OCI-LY1 (cell line): ENCODE measurements at regions not wholly inside any gene's neighbourhood (a gene's known extent, or its start where the extent isn't known, plus 50 kb on each side); places are given as distances from the start of the nearest gene placed in this dataset.

Source experiments
- H2AFZ ChIP-seq: fragments of 200-600 bp; sonication (generic), shearing (Covaris generic); 2 replicates; pipeline ENCODE4 v1.6.0; 2014; ENCODE audit warnings: antibody characterized with exemption, mild to moderate bottlenecking, low read length
- H3F3A ChIP-seq: fragments of 200-600 bp; sonication (generic), shearing (Covaris generic); 2 replicates; pipeline ENCODE4 v1.6.0; 2014; ENCODE audit warnings: mild to moderate bottlenecking, antibody characterized with exemption, low read length, moderate library complexity; ENCODE audit not compliant: insufficient read depth
- H3K27ac ChIP-seq: fragments of 200-600 bp; sonication (generic); 2 replicates; pipeline ENCODE4 v1.5.1; 2014; ENCODE audit warnings: low read length, mixed run types, mild to moderate bottlenecking, low read depth; ENCODE audit not compliant: poor library complexity, severe bottlenecking
- H3K27me3 ChIP-seq: fragments of 200-600 bp; sonication (generic); 2 replicates; pipeline ENCODE4 v1.6.0; 2014; ENCODE audit warnings: antibody characterized with exemption, mild to moderate bottlenecking, low read length, moderate library complexity; ENCODE audit not compliant: insufficient read depth
- H3K36me3 ChIP-seq: fragments of 200-600 bp; sonication (generic); 2 replicates; pipeline ENCODE4 v1.6.1; 2014; ENCODE audit warnings: mild to moderate bottlenecking, antibody characterized with exemption, low read length, moderate library complexity, mixed read lengths; ENCODE audit not compliant: insufficient read depth
- H3K4me1 ChIP-seq: fragments of 200-600 bp; sonication (generic); 2 replicates; pipeline ENCODE4 v1.5.1; 2014; ENCODE audit warnings: mild to moderate bottlenecking, low read length, moderate library complexity; ENCODE audit not compliant: insufficient read depth, severe bottlenecking
- H3K4me2 ChIP-seq: fragments of 200-600 bp; sonication (generic), shearing (Covaris generic); 2 replicates; pipeline ENCODE4 v1.6.1; 2014; ENCODE audit warnings: low read length
- H3K4me3 ChIP-seq: fragments of 200-600 bp; sonication (generic); 2 replicates; pipeline ENCODE4 v1.5.1; 2014; ENCODE audit warnings: low read length, low read depth, mild to moderate bottlenecking, mixed read lengths; ENCODE audit not compliant: poor library complexity, severe bottlenecking
- H3K79me2 ChIP-seq: fragments of 200-600 bp; shearing (Covaris generic); 2 replicates; pipeline ENCODE4 v1.6.1; 2016; ENCODE audit warnings: mixed run types, low read length, mixed read lengths; ENCODE audit not compliant: insufficient read depth
- H3K9ac ChIP-seq: fragments of 200-600 bp; sonication (generic), shearing (Covaris generic); 2 replicates; pipeline ENCODE4 v1.6.1; 2014; ENCODE audit warnings: mild to moderate bottlenecking, low read length, mixed read lengths
- H3K9me2 ChIP-seq: fragments of 200-600 bp; sonication (generic), shearing (Covaris generic); 2 replicates; pipeline ENCODE4 v1.6.1; 2014; ENCODE audit warnings: low read depth, mild to moderate bottlenecking, low read length, mixed read lengths
- H3K9me3 ChIP-seq: fragments of 200-600 bp; shearing (Covaris generic); 2 replicates; pipeline ENCODE4 v1.6.1; 2014; ENCODE audit warnings: low read length, mixed read lengths
- H4K20me1 ChIP-seq: fragments of 200-600 bp; sonication (generic), shearing (Covaris generic); 2 replicates; pipeline ENCODE4 v1.6.0; 2016; ENCODE audit warnings: mild to moderate bottlenecking, low read length; ENCODE audit not compliant: insufficient read depth
- EZH2 ChIP-seq: fragments of 200-600 bp; sonication (generic), shearing (Covaris generic); IDR thresholded peaks from 2 replicates; pipeline ENCODE4 v1.8.0; 2017; ENCODE audit warnings: borderline replicate concordance, mixed run types, mild to moderate bottlenecking, antibody characterized with exemption, low read length, moderate library complexity, mixed read lengths
- TF ChIP-seq, protein P1 (sequence below): fragments of 200-600 bp; sonication (generic), shearing (Covaris generic); IDR thresholded peaks from 2 replicates; pipeline ENCODE4 v1.5.1; 2017; ENCODE audit warnings: mild to moderate bottlenecking, antibody characterized with exemption, low read length, moderate library complexity, mixed read lengths

DNA sequence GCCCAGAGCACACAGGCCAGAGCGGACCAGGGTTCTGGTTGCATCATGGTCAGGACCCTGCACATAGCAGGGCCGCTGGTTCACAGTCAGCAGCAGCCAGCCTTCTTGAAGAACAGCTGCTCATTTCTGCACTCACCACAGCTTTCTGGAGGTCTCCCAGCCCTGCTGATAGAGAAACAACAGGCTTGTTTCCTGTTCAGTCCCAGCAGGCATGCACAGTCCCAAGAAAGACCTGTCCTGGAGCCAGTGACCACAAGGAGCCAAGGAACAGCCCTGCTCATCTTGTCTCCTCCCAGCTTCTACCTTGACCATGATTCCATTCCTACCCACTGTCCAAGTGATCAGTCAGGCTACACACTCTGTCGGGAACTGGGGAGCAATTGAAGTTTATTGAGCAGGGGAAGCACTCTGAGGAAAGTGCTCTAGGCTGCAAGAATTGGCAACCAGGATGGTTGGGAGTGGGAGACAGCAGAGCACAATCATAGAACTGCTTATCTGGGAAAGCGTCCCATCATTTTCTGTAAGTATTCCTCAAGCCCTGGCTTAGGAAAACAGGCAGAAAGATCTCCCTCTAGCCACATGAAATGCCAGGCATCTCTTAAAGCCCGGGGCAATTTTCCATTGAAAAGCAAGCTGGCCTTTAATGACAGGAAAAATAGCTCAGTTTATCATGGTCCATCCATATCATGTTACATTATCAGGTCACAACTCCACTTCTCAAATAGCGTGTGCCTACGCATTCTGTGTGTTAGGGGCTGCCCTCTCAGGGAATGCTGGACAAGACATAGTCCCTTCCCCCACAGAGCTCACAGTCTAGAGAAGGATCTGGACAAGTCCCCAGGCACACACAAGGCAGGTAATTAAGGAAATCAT lies 155.4 kb upstream of the FOXF1 start:
- Histone ChIP-seq H2AFZ (no peak overlapping the region), H4K20me1 (no peaks in the 10 kb centered on the region), H3K9ac (no peak overlapping the region), H3K9me2 (no peaks in the 10 kb centered on the region), H3K27me3 (peaks cover 14% of the 10 kb centered on the region; the same call in 1 of the 2 replicates), H3K79me2 (no peaks in the 10 kb centered on the region), H3K27ac (no peak overlapping the region), H3K36me3 (no peaks in the 10 kb centered on the region), H3K4me2 (no peak overlapping the region), H3F3A (no peaks in the 10 kb centered on the region), H3K4me3 (no peak overlapping the region), H3K9me3 (no peaks in the 10 kb centered on the region), H3K4me1 (no peaks in the 10 kb centered on the region)
- TF ChIP-seq EZH2 = no peak
- TF ChIP-seq, protein P1, sequence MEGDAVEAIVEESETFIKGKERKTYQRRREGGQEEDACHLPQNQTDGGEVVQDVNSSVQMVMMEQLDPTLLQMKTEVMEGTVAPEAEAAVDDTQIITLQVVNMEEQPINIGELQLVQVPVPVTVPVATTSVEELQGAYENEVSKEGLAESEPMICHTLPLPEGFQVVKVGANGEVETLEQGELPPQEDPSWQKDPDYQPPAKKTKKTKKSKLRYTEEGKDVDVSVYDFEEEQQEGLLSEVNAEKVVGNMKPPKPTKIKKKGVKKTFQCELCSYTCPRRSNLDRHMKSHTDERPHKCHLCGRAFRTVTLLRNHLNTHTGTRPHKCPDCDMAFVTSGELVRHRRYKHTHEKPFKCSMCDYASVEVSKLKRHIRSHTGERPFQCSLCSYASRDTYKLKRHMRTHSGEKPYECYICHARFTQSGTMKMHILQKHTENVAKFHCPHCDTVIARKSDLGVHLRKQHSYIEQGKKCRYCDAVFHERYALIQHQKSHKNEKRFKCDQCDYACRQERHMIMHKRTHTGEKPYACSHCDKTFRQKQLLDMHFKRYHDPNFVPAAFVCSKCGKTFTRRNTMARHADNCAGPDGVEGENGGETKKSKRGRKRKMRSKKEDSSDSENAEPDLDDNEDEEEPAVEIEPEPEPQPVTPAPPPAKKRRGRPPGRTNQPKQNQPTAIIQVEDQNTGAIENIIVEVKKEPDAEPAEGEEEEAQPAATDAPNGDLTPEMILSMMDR = no peak

DNA sequence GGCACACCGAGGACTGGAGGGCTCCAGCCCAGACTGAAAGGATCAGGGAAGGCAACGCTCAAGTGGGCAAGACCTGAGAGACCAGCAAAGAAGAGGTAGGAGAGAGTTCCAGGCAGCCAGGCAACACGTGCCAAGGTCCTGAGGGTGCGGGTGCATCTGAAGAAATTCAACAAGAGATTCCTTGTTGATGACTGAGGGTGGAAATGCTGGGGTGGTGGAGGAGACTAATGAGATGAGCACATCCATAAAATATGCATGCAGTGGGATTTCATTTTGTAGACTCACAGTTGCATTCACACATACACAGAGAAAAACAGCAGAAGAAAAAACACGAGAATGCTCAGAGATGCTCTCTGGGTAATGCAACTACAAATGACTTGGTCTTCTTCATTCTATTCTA lies 154.8 kb upstream of the FOXF1 start:
- Histone ChIP-seq H3K9me2 (no peaks in the 10 kb centered on the region), H3K4me1 (no peaks in the 10 kb centered on the region), H3K27me3 (peaks cover 14% of the 10 kb centered on the region; the same call in 1 of the 2 replicates), H3K9ac (no peak overlapping the region), H3K4me2 (no peak overlapping the region), H3K9me3 (no peaks in the 10 kb centered on the region), H3K36me3 (no peaks in the 10 kb centered on the region), H3K79me2 (no peaks in the 10 kb centered on the region), H2AFZ (no peak overlapping the region), H3K27ac (no peak overlapping the region), H4K20me1 (no peaks in the 10 kb centered on the region), H3K4me3 (no peak overlapping the region), H3F3A (no peaks in the 10 kb centered on the region)
- TF ChIP-seq EZH2 = no peak
- TF ChIP-seq, protein P1 = no peak

DNA sequence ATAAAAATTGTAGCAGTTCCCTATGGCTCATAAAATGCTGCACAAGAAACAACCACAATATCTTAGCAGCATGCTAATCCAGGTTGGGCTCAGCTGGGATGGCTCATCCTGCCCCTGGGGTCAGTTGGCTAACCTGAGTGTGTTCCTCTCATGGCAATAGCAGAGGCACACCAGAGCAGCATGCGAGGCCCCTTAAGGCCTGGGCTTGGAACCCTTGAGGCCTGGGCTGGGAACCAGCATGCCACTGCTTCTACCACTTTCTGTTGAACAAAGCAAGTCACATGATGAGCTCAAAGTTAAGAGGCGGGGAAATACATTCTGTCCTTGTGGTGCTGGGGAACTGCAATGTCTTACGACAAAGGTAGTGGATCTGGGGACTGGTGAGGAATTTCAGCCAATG lies 154.4 kb upstream of the FOXF1 start:
- no peaks in the 10 kb centered on the region for H3K9me3 ChIP-seq
- H3K4me1 ChIP-seq = no peaks in the 10 kb centered on the region
- H3K9me2 ChIP-seq = no peaks in the 10 kb centered on the region
- H3K4me3 ChIP-seq = no peak overlapping the region
- no peaks in the 10 kb centered on the region for H3K79me2 ChIP-seq
- no peaks in the 10 kb centered on the region for H3K36me3 ChIP-seq
- H3K27ac ChIP-seq = no peak overlapping the region
- H3K4me2 ChIP-seq = no peak overlapping the region
- H4K20me1 ChIP-seq = no peaks in the 10 kb centered on the region
- H3K9ac ChIP-seq = no peak overlapping the region
- no peak overlapping the region for H2AFZ ChIP-seq
- H3K27me3 ChIP-seq = peaks cover 14% of the 10 kb centered on the region; the same call in 1 of the 2 replicates
- H3F3A ChIP-seq = no peaks in the 10 kb centered on the region
- TF ChIP-seq, protein P1 = no peak
- no peak for TF ChIP-seq EZH2
